HG02642 (cell line): ENCODE measurements at regions not wholly inside any gene's neighbourhood (a gene's known extent, or its start where the extent isn't known, plus 50 kb on each side); places are given as distances from the start of the nearest gene placed in this dataset.

ENCODE experiments used
- ATAC-seq: cut with Tn5 transposase; IDR thresholded peaks from one replicate; pipeline ENCODE4 v1.9.1; 2021; ENCODE audit warnings: mild to moderate bottlenecking; ENCODE audit not compliant: unreplicated experiment, poor library complexity

DNA sequence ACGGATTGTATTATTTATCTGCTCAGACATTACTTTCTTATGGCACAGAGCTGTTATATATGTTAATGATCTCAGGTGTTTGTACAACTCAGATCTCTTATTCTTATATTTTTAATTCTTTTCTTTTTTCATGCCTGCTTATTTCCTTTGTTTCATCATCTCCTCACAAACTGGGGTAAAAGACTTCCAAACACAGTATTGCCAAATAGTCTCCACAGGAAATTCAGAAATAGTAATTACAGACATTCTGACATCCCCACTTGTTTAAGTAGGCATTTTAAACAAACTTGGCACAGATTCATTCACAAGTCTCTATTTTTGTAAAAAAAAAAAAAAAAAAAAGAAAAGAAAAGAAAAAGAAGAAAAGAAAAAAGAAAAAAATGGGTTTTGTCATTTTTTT lies 129.7 kb upstream of the USP38 start:
- ATAC-seq = no peak

DNA sequence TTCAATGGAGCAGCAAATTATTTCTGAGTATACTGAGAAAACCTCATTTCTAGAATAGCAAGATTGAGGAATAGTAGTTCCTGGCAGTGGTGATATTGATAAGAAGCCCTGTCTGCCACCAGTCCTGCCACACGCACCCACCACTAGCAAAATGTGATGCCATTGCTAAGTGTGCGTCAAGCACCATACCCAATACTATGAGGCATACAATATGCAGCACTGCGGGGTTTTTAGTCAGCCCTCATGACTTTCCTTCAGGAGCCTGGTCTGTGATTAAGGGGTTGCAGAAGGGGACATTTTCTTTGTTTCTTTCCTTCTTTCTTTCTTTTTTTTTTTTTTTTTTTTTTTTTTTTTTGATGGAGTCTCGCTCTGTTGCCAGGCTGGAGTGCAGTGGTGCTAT lies 128.7 kb upstream of the USP38 start:
- ATAC-seq = no peak

DNA sequence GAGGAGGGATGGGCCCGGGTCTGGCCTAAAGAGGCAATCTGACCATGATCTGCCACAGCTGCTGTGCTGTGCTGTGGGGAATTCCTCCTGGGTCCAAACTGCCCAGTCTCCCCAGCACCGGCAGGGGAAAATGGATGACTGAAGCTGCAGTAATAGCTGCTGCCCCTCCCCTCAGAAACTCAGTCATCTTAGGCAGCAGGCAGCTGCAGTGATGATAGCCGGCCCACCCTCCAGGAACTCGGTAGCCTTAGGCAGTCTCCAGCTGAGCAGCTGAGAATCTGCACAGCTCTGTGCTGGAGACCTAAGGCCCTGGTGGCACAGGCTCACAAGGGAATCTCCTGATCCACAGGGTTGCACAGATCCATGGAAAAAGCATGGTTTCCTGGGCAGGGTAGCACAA lies 113.4 kb upstream of the USP38 start:
- no peak for ATAC-seq

DNA sequence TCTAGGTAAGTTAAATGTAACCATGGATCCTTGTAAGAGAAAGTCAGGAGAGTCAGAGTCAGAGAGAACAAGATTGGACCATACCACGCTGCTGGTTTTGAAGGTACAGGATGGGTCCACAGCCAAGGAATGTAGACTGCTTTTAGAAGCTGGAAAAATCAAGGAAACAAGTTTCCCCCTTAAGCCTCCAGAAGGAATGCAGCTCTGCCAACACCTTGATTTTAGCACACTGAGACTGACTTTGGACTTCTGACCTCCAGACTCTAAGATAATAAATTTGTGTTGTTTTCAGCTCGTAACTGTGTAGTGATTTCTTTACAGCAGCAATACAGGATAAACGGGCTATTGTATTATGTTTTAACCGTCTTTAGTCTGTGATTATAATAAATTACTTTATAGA lies 108.0 kb upstream of the USP38 start:
- ATAC-seq = no peak

DNA sequence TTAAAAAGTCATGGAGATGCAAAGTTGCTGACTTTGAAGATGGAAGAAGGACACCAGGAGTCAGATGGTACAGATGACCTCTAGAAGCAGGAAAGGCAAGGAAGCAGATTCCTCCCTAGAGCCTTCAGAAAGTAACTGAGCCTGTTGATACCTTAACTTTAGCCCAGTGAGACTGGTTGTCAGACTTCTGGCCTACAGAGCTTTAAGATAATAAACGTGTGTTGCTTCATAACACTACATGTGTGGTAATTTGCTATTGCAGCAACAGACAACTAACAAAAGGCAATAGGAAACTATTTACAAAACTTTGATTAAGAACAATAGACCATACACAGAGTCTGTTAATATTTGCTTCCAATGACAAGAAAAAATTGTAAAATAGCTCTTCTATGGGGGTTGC lies 102.0 kb upstream of the USP38 start:
- no peak for ATAC-seq

DNA sequence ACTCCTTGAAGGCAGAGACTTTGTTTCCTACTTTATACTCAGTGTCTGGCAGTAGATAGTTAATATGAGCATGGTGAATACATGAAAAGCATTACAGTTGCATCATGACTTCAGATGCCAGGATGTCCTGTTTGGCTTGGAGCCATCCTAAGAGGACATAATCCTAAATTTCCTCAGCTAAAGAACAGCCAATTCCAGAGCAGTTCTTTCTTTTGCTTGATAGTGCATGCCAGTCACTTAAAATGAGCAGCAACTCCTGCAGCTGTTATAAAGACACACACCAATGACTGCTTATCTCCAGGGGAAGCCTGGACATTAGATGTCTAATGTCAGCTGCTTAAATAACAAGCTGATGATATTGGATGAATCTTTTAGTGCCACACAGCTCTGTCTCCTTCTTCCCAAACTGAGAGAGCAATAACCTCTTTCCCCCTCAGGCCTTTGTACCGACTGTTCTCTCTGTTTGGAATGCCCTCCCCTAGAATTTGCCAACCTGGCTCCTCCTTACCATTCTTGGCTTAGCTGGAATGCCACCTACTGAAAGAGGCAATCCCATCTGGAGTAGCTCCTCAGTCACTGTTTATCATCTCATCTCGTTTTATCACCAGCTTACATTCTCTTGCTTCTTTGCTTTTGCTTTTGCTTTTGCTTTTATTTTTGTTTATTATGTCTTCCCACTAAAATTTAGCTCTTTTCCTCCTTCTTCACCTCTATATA lies 100.8 kb upstream of the USP38 start:
- no peak for ATAC-seq

DNA sequence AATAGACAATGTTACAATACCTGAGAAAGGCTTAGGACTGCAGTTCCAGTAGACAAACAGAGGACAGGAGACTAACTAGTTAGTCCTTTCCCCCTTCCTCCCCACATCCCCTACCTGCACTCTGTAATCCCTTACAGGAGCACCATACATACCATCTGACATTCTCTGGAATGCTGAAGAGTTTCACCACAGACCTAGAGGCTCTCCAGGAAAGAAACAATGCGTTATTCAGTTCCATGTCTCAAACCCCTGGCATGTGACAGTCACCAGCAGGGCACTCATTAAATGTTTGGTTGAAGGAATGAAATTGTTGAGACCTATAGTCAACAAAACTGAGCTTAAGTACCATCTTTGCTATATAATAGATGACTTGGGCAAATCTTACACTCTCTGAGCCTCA lies 100.2 kb upstream of the USP38 start:
- no peak for ATAC-seq

DNA sequence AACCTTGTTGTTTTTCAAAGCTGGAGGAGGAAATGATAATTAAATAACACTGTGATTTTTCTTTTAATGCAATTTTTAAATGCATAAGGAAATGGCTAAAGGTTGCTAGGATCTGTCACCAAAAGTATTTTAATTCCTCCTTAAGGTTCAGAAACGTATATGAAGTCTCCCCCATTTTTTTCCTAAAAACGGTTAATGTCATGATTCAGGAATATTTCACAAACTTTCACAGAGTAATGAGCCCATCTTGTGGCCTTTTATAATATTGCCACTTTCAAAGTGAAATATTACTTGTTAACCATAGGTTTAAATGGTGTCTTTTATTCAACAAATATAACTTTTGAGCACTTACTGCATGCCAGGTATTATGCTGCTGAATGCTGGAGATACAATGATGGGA lies 99.5 kb upstream of the USP38 start:
- no peak for ATAC-seq

DNA sequence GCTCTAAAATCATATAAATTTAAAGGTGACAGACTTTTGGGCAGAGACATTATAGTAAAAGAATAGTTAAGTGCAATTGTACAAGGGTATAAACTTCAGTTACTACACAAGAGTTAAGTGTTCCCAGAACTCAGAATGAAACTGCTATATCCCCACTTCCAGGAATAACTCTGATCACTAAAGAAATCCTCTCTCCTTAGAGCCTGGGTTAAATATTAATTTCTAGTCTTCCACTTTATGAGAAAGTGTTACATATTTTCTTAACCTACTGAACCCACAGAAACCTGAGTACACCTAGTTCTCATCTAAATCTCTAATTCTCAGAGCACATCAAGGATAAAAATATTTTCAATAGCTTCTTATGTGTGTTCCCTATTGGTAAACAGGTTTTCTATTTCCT lies 99.1 kb upstream of the USP38 start:
- ATAC-seq = no peak

DNA sequence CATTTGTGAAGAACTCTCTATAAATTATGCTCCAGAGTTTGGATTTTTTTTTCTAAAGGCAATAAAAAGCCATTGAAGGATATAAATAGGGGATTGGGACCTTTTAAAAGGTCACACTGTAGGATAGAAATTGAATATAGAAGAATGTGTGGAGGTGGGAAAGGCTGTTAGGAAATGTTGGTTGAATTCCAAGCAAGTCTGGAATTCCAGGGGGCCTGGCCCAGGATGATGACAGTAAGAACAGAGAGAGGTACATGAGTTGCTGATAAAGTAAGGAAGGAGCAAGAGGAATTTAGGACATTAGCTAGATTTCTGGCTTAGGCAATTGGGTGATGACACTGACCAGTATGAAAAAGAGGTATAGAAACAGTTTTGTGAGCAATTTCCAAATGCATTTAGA lies 95.4 kb upstream of the USP38 start:
- no peak for ATAC-seq

DNA sequence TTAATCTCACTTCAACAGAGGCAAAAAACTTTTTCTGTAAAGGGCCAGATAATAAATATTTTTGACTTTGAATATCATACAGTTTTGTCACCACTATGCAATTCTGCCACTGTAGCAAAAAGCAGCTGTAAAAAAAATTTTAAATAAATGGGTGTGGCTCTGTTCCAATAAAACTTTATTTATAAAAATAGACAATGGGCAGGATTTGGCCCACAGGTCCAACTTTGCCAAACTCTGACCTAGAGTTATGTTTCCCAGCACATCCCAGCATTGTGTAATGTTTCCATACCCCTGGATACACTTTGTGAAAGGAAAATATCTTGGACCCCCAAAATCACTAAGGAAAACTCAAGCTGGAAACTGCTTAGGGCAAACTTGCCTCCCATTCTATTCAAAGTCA lies 94.9 kb upstream of the USP38 start:
- ATAC-seq = no peak

DNA sequence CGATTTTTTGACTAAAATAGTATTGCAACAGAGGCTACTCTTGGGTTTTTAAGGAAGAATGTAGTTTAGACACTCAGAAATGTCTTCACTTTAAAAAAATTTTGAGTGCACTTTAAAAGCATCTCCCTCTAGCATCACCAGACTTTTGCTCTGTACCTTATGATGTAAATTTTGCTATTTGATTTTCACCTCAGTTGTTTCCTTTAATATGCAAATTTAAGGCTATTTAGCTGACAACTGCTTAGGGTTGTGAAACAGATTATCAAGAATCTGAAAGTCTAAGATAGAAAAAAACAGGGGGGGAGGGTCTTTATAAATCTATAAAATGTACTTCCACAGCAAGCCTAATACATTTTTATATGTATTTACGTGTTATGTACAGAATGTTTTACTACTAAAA lies 92.9 kb upstream of the USP38 start:
- no peak for ATAC-seq

DNA sequence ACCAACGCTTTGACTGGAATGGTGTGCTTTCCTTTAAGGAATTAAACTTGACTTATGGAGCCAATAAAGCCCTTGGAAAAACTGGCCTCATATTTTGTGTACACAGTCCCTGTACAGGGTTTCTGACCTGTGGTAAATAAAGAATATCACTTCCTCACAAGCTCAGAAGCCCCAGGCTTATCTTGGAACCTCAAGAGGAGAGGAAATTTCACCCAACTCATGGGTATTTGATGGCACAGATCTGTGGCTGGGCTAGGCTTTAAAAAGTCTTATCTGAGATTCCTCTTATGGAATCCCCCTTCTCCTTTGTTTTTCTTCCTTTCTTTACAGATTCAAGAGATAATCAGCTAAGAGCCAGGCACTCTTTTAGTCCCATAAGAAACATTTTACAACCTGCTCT lies 89.3 kb upstream of the USP38 start:
- ATAC-seq = no peak

DNA sequence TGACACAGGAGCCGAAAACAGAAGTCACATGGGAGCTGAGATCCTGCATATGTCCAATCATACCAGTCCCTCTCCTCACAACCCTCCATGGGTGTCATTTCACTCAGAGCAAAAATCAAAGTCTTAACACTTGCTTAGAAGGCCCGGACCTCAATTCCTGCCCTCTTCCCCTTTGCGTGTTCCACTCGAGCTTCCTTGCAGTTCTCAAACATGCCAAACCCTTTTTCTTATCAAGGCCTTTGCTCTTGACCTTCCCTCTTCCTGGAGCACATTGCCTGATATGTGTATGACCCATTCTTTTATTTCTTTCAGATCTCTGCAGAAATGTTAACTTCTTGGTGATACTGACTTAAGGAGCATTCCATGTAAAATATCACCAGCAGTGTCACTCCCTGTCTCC lies 87.0 kb upstream of the USP38 start:
- no peak for ATAC-seq

DNA sequence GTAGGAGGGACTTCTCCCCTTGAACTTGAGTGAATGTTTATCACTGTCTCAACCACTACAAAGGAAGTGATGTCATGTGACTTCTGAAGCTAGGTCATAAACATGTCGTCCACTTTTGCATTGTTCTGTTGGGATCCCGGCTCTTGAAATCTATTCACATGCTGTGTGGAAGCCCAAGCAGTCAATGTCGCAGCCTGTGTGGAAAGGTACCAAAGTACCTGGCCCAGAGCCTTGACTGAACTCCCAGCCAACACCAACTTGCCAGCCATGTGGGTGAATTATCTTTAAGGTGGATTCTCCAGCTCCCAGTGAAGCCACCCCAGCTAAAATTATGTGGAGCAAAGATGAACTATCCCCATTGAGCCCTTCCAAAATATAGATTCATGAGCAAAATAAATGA lies 85.0 kb upstream of the USP38 start:
- no peak for ATAC-seq

DNA sequence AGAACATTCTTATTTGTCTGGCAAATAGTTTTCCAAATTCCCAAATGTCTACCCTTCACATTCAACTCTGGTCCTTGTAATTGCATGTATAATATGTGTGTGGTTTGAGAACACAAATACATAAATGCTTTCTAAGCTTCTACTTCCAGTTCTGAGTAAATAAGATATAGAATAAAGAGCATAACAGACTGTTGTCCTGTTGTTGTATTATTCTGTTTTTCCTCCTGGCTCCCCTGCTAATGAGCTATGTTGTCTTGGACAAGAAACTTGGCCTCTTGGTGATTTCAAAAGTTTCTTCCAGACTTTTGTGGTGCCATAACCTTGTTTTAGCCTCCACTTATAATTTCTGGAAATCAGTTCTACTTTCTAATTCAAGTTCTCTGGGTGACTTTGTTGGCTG lies 75.3 kb upstream of the USP38 start:
- ATAC-seq = no peak

DNA sequence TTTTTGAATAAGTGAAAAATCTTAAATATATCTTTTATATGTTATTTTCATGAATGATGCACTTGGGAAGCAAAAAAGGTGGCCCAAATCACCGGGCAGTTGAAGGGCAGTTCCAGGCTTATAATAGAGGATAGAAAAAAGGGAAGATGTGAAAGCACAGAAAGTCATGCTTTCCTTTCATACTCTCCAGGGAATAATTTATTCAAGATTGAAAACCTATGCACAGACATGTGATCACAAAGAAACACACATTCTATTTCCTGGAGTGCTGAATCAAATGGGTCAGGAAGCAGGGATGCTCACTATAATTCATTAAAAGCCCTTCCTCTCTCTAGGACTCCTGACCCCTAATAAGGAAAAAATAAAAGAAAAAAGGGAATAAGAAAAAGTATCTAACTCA lies 66.1 kb upstream of the USP38 start:
- no peak for ATAC-seq

DNA sequence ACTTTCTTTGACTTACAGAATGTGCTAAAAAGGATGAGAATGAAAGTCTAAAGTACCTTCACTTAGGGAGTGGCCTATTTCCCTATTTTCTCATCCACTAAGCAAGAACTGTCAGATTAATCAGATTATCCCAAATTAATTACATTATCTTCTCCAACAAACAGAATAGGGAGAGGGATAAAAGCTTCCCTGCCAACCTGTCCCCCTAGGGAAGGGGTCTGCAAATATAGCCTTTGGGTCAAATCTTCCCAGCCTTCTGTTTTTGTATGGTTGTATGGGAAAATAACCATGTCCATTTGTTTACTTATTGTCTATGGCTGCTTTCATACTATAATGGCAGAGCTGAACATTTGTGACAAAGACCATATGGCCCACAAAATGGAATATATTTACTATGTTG lies 57.1 kb upstream of the USP38 start:
- ATAC-seq = no peak

DNA sequence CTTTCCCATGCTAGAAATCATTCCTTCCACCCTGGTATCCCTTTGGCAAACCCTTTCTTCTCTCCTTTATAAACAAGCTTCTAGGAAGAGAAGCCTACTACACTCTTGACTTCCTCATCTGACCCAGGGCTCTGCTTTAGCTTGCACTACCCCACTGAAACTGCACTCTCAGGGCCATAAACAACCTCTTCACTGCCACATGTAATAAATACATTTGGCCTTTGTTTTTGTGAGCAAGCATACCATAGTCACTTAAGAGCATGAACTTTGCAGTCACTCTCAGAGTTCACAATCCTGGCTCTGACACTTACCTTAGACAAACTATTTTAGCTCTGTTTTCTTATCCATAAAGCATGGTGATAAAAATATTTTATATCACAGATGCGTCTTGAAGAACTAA lies 50.7 kb upstream of the USP38 start:
- no peak for ATAC-seq
